Caki2 (cell line): ENCODE measurements at regions not wholly inside any gene's neighbourhood (a gene's known extent, or its start where the extent isn't known, plus 50 kb on each side); places are given as distances from the start of the nearest gene placed in this dataset.
A peak's percentile ranks its signal among the peaks of the same experiment; 100 is the strongest.

Source experiments
- DNase-seq: peaks from one replicate; pipeline ENCODE4 v3.0.0-alpha.2; 2015; ENCODE audit warnings: low read depth
- in situ Hi-C: cut with HindIII; loops from 2 replicates; pipeline ENCODE4 v1.10.0; 2016; ENCODE audit warnings: low sequenced_read_pairs, low pct_unique_long_range_greater_than_20kb, mixed read lengths

GRCh38 chr12:25733541-25733940 is 180.5 kb upstream of the LMNTD1 start:
- no peak for DNase-seq
- in situ Hi-C loops = no loop called here

DNA sequence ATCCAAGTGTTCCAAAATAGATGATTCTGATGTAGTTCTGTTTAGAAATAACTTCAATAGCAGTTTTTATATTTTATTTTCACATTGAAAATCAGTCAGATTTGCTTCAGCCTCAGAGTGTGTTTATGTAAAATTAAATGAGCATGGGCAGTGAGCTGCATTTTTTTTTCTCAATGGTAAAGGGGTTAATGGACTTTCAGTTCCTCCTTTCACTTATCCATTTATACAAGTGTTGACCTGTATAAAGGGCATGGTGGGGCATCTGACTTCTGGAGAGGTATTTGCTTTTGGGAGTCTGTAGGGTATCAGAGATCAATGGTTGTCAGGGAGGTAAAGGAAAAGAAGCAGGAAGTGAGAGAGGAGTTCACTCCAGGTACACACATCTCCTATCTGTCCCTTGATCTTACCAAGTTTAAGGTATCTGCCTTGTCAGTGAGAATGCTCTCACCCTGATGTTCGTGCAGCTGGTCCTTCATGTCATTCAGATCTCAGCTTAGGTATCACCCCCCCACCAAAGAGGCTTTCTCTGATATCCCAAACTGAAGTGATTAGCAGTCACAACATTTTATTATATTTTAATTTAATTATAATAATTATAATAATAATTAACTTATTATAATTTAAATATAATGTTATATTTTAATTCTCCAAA is 181.6 kb upstream of the LMNTD1 start:
- in situ Hi-C loops = no loop called here
- no peak for DNase-seq

DNA sequence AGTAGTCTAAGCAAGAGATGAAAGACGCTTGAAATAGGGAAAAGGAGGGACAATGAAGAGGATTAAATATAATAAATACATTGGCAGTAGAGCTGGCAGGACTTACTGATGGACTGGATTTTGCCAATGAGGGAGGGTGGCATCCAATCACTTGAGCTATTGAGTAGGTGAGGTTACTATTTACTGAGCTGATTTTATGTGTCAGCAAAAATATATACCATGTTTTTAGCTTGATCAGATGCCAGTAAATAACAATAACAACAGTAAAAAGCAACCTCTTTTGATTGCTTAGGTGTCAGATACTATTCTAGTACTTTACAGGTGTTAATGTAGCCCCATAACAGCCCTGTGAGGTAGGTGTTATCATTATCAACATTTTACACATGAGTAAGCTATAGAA is 187.5 kb upstream of the LMNTD1 start:
- DNase-seq = no peak
- in situ Hi-C loops = no loop called here

- DNase-seq = no peak
- in situ Hi-C loops = no loop called here
Measured at GRCh38 chr12:25741917-25742316, 188.8 kb upstream of the LMNTD1 start.

GRCh38 chr12:25743679-25744215 is 190.7 kb upstream of the LMNTD1 start:
- in situ Hi-C loops = no loop called here

DNA sequence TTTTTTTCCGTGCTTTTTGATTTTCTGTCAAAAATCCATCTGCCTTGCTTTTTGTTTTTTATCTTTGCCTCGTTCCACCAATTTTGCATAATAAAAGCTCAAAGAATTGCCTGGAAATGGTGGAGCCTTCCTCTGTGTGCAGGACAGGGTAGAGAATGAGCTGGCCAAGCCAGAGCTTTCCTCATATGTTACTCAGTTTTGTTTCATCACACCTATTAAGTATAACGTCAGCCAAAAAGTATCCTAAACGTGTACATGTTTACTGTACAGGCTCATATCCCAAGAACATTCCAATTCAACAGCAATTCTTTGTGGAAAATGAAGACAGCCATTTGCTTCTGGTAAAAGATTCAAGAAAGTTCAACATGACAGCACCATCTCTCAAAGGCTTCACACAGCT is 191.2 kb upstream of the LMNTD1 start:
- no peak for DNase-seq
- in situ Hi-C loops = no loop called here

More at GRCh38 chr12:25743679-25744215, 190.7 kb upstream of the LMNTD1 start:
- DNase-seq = no peak

GRCh38 chr12:25745281-25745680 is 192.2 kb upstream of the LMNTD1 start:
- in situ Hi-C loops = no loop called here
- DNase-seq = no peak

- in situ Hi-C loops = no loop called here
- DNase-seq = no peak
Measured at GRCh38 chr12:25746131-25746530, 193.0 kb upstream of the LMNTD1 start.

- in situ Hi-C loops = no loop called here
- no peak for DNase-seq
Measured at GRCh38 chr12:25752710-25753309, 199.7 kb upstream of the LMNTD1 start.

DNA sequence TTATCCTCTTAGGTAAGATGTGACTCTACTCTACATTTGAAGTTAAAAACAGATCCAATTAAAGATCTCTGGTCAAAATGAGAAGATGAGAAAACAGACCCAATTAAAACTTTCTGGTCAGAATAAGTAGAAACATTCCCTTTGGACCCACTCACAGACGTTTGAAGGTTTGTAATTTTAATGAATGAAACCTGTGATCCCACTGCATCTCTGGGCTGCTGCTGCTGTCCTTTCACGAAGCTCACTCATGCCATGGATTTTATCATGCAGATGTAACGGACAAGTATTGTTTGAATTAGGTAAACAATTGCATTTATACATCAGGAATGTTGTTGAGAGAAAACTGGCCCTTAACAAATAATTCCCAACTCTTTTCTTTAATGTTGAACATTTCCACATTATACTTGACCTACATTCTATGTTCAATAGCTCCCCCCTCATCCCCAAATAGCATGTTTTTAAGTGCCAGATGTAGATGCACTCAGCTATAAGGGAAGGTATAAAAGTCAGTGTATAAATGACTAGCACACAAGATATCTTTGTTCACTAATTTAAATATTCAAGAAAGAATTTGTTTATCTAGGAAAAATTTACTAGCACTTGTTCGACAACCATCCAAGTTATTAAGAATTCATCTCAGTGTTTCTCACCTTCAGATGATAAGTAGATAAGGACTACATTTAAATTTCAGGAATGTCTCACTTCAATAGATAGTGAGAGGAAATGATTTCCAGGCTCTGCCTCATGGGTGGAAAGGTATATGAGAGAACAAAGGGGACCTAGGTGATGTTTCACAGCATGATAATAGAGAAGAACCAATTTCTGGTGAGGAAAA is 202.3 kb upstream of the LMNTD1 start:
- no peak for DNase-seq

GRCh38 chr12:25755971-25756260 is 202.6 kb upstream of the RASSF8 start:
- in situ Hi-C loops = no loop called here
- DNase-seq = no peak

More for the DNA sequence above, 202.3 kb upstream of the LMNTD1 start:
- in situ Hi-C loops = no loop called here

DNA sequence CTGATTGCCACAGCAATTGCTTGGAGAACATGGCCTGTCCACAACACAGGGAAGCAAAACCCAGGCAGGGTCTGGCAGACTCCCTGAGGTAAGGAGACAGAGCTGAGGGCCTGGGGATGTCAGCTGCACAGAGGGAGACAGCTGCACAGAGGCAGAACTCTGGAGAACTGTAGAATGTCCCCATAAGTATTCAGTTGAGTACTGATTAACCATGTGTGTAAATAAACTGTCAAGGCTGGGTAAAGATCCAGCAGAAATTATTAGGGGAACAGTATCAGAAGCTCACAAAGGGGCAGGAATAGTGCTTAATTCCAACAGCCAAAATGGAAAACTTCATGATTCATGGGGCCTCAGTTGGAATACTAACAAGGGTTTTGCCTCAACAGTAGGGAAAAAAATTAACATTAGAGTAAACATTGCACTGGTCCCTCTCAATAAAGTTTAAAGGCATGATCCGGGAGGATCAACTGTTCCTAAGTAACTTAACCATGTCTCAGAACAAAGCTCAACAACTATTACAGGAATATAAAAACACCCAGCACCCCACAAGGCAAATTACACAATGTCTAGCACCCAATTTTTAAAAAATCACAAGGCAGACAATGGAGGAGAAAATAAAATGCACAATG is 201.3 kb upstream of the RASSF8 start:
- in situ Hi-C loops = no loop called here
- DNase-seq = peak; percentile 10

DNA sequence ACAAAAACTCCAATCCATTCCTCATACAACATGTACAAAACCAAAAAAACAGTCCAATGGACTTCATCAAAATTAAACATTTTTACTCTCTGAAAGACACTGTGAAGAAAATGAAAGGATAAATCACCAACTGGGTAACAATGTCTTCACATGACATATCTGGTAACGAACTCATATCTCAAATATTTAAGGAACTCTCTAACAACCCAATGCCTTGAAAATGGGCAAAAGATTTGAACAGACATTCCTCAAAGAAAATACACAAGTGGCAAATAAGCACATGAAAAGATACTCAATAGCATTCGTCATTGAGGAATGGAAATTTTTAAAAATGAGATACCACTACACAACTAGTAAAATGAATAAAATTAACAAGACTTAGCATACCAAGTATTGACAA is 198.7 kb upstream of the RASSF8 start:
- no peak for DNase-seq

GRCh38 chr12:25761356-25761755 is 197.1 kb upstream of the RASSF8 start:
- DNase-seq = no peak
- in situ Hi-C loops = no loop called here

More for the DNA sequence above, 198.7 kb upstream of the RASSF8 start:
- in situ Hi-C loops = no loop called here

- DNase-seq = no peak
- in situ Hi-C loops = no loop called here
Measured at GRCh38 chr12:25764409-25764808, 194.1 kb upstream of the RASSF8 start.

DNA sequence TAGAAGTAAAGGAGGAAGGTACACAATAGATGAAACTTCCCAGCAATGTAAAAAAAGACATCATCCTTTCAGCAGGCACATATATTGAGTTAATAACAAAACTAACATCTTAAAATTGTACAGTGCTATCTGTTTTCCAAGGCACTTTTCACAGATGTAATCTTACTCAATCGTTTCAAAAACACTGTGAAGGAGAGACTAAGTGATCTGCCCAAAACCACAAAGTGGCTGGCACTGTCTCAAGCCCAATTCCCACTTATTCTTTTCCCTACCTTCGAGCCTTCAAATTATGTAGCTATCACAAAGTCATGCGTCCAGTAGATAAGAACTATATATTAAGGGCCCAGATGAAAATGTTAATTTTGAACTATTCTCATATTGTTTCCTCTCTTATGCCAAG is 193.6 kb upstream of the RASSF8 start:
- in situ Hi-C loops = no loop called here

GRCh38 chr12:25767606-25768005 is 190.9 kb upstream of the RASSF8 start:
- DNase-seq = no peak
- in situ Hi-C loops = no loop called here

More for the DNA sequence above, 193.6 kb upstream of the RASSF8 start:
- DNase-seq = no peak

- no peak for DNase-seq
- in situ Hi-C loops = no loop called here
Measured at GRCh38 chr12:25768151-25768550, 190.3 kb upstream of the RASSF8 start.
